ENCODE measurements at regions not wholly inside any gene's neighbourhood (a gene's known extent, or its start where the extent isn't known, plus 50 kb on each side); places are given as distances from the start of the nearest gene placed in this dataset.

- TF ChIP-seq POLR2AphosphoS2 (IDR thresholded peaks at IDR 0.05; ENCODE audit: low read depth, low read length) (no peak), POLR2A (IDR thresholded peaks at IDR 0.05; ENCODE audit: low read depth, low read length) (no peak), MXI1 (IDR thresholded peaks at IDR 0.05; ENCODE audit: low read depth, low read length) (no peak)
Measured at GRCh38 chrX:26958261-26958660, 504.9 kb downstream of the PPP4R3C start (continued).

GRCh38 chrX:26954029-26954428, 509.1 kb downstream of the PPP4R3C start:
- 0% methylated on average over 2 of the region's 2 CpGs for WGBS (ENCODE audit: insufficient coverage, insufficient replicate concordance, low lambda C conversion rate, missing lambda C conversion rate)
- no TSS peak for BruUV-seq (replicated peaks)
- Histone ChIP-seq H3K4me3 (no peak overlapping the region), H3K4me2 (ENCODE audit: control insufficient read depth, insufficient read depth) (no peak overlapping the region), H3K27me3 (replicated peaks in 1 of 2; ENCODE audit: control insufficient read depth in 2 of 2, insufficient read depth in 2 of 2, low read length in 1 of 2) (no peaks in the 10 kb centered on the region), H3K4me1 (ENCODE audit: control insufficient read depth, insufficient read depth, low read length) (no peaks in the 10 kb centered on the region), H3K27ac (ENCODE audit: control insufficient read depth, insufficient read depth) (no peak overlapping the region), H3K36me3 (ENCODE audit: control insufficient read depth in 2 of 2, insufficient read depth in 2 of 2, low read length in 1 of 2) (no peaks in the 10 kb centered on the region), H4K20me1 (ENCODE audit: control insufficient read depth, insufficient read depth) (no peaks in the 10 kb centered on the region), H3K9ac (ENCODE audit: control insufficient read depth, insufficient read depth, low read length) (no peak overlapping the region), H3K9me3 (replicated peaks; ENCODE audit: control insufficient read depth, insufficient read depth, low read length) (no peaks in the 10 kb centered on the region), H3K79me2 (ENCODE audit: control insufficient read depth, insufficient read depth, low read length) (no peaks in the 10 kb centered on the region), H2AFZ (ENCODE audit: control insufficient read depth, low read depth, low read length) (no peak overlapping the region)
- POLR2A ChIA-PET, result no interaction called here
- SMC1A ChIA-PET (ENCODE audit: uncharacterized antibody, unreplicated experiment), result interaction anchor here (0.6 kb wide), 1 partner anchor 255 kb away, joined by 3 read pairs; no protein-coding TSS in a partner anchor
- TF ChIP-seq SMAD1 (IDR thresholded peaks at IDR 0.05; ENCODE audit: low read depth, partially characterized antibody) (no peak), RAD51 (IDR thresholded peaks at IDR 0.05) (no peak), BACH1 (IDR thresholded peaks at IDR 0.05; ENCODE audit: borderline replicate concordance) (no peak), FOXK2 (IDR thresholded peaks at IDR 0.05) (no peak), SMAD5 (IDR thresholded peaks at IDR 0.05; ENCODE audit: low read depth) (no peak), MEF2B (IDR thresholded peaks at IDR 0.05; ENCODE audit: partially characterized antibody, poor library complexity, severe bottlenecking) (no peak), ZBTB11 (CRISPR knock-in tag; IDR thresholded peaks at IDR 0.05) (no peak)
- RAD21 ChIA-PET (ENCODE audit: unreplicated experiment), result no interaction called here
- FAIRE-seq (no peak), ATAC-seq (no peak), DNase-seq (ENCODE audit: low read depth, low spot score) (no peak)
- in situ Hi-C loops (cut with MboI) (no loop called here), intact Hi-C loops (cut with micrococcal nuclease; ENCODE audit: unreplicated experiment) (no loop called here)
- CTCF ChIA-PET, result interaction anchor here (0.6 kb wide), 1 partner anchor 234 kb away, joined by 3 read pairs; no protein-coding TSS in a partner anchor

Data from GM12878 (cell line).